H9 (cell line): ENCODE measurements at regions not wholly inside any gene's neighbourhood (a gene's known extent, or its start where the extent isn't known, plus 50 kb on each side); places are given as distances from the start of the nearest gene placed in this dataset.

Experiments used
- DNase-seq: peaks from one replicate; pipeline ENCODE4 v3.0.0-alpha.2; 2017
- H2AFZ ChIP-seq: one replicate; pipeline ENCODE4 v1.6.1; 2013; ENCODE audit warnings: mild to moderate bottlenecking, low read length, control low read depth, moderate library complexity
- H2AK5ac ChIP-seq: 2 replicates; pipeline ENCODE4 v1.6.1; 2013; ENCODE audit warnings: low read length, control low read depth, mixed read lengths; ENCODE audit not compliant: insufficient read length
- H2BK120ac ChIP-seq: one replicate; pipeline ENCODE4 v1.6.1; 2013; ENCODE audit warnings: low read depth, mild to moderate bottlenecking, low read length, control low read depth, inconsistent platforms; ENCODE audit not compliant: poor library complexity, severe bottlenecking
- H2BK12ac ChIP-seq: 2 replicates; pipeline ENCODE4 v1.6.1; 2013; ENCODE audit warnings: low read length, control low read depth, mixed read lengths, low read depth; ENCODE audit not compliant: insufficient read length
- H2BK15ac ChIP-seq: 2 replicates; pipeline ENCODE4 v1.6.1; 2013; ENCODE audit warnings: low read depth, low read length, control low read depth
- H2BK20ac ChIP-seq: one replicate; pipeline ENCODE4 v1.6.1; 2013; ENCODE audit warnings: low read depth, mild to moderate bottlenecking, low read length, control low read depth, inconsistent platforms; ENCODE audit not compliant: poor library complexity, severe bottlenecking
- H2BK5ac ChIP-seq: 2 replicates; pipeline ENCODE4 v1.6.1; 2013; ENCODE audit warnings: low read length, control low read depth, mixed read lengths; ENCODE audit not compliant: insufficient read length
- H3K14ac ChIP-seq: 2 replicates; pipeline ENCODE4 v1.6.1; 2013; ENCODE audit warnings: low read length, control low read depth; ENCODE audit not compliant: insufficient read depth
- H3K18ac ChIP-seq: 2 replicates; pipeline ENCODE4 v1.6.1; 2013; ENCODE audit warnings: low read depth, mild to moderate bottlenecking, mixed read lengths, low read length, control low read depth; ENCODE audit not compliant: insufficient read length
- H3K23ac ChIP-seq: 2 replicates; pipeline ENCODE4 v1.6.1; 2013; ENCODE audit warnings: low read length, control low read depth, mixed read lengths, low read depth; ENCODE audit not compliant: insufficient read length
- H3K23me2 ChIP-seq: 2 replicates; pipeline ENCODE4 v1.6.1; 2013; ENCODE audit warnings: low read depth, mild to moderate bottlenecking, mixed read lengths, low read length, control low read depth; ENCODE audit not compliant: insufficient read length, poor library complexity, severe bottlenecking
- H3K27ac ChIP-seq: 2 replicates; pipeline ENCODE4 v1.5.1; 2013; ENCODE audit warnings: low read length, control low read depth, mixed read lengths, low read depth; ENCODE audit not compliant: insufficient read length
- H3K27me3 ChIP-seq: 2 replicates; pipeline ENCODE4 v1.6.1; 2013; ENCODE audit warnings: low read length, control low read depth, inconsistent platforms; ENCODE audit not compliant: insufficient read depth
- H3K4ac ChIP-seq: 2 replicates; pipeline ENCODE4 v1.6.1; 2013; ENCODE audit warnings: low read depth, mild to moderate bottlenecking, control low read depth, inconsistent platforms, low read length, moderate library complexity
- H3K4me1 ChIP-seq: 2 replicates; pipeline ENCODE4 v1.6.1; 2013; ENCODE audit warnings: low read length, control low read depth, inconsistent platforms; ENCODE audit not compliant: insufficient read depth
- H3K4me2 ChIP-seq: 2 replicates; pipeline ENCODE4 v1.6.1; 2013; ENCODE audit warnings: low read length, control low read depth, mixed read lengths; ENCODE audit not compliant: insufficient read length, insufficient read depth
- H3K56ac ChIP-seq: 2 replicates; pipeline ENCODE4 v1.6.1; 2013; ENCODE audit warnings: low read depth, mild to moderate bottlenecking, mixed read lengths, low read length, control low read depth; ENCODE audit not compliant: insufficient read length
- H3K79me1 ChIP-seq: 2 replicates; pipeline ENCODE4 v1.6.1; 2013; ENCODE audit warnings: low read depth, mild to moderate bottlenecking, moderate library complexity, low read length, control low read depth, inconsistent platforms; ENCODE audit not compliant: insufficient read depth, poor library complexity, severe bottlenecking
- H3K79me2 ChIP-seq: 2 replicates; pipeline ENCODE4 v1.6.1; 2013; ENCODE audit warnings: low read length, control low read depth, inconsistent platforms; ENCODE audit not compliant: insufficient read depth
- H3K9ac ChIP-seq: 2 replicates; pipeline ENCODE4 v1.6.1; 2013; ENCODE audit warnings: low read length, control low read depth, mixed read lengths; ENCODE audit not compliant: insufficient read length; ENCODE audit errors: extremely low read depth
- H3K9me3 ChIP-seq: one replicate; pipeline ENCODE4 v1.6.1; 2013; ENCODE audit warnings: low read depth, low read length, inconsistent platforms; ENCODE audit not compliant: control insufficient read depth
- H3T11ph ChIP-seq: one replicate; pipeline ENCODE4 v1.6.1; 2013; ENCODE audit warnings: mild to moderate bottlenecking, low read length, control low read depth, inconsistent platforms
- H4K20me1 ChIP-seq: one replicate; pipeline ENCODE4 v1.6.1; 2013; ENCODE audit not compliant: control insufficient read depth, insufficient read length, insufficient read depth
- H4K5ac ChIP-seq: 2 replicates; pipeline ENCODE4 v1.6.1; 2013; ENCODE audit warnings: low read depth, mild to moderate bottlenecking, mixed read lengths, low read length, control low read depth; ENCODE audit not compliant: insufficient read length
- H4K8ac ChIP-seq: replicated peaks from 2 replicates; pipeline ENCODE4 v1.6.1; 2013; ENCODE audit warnings: low read length, control low read depth, mixed read lengths, low read depth; ENCODE audit not compliant: insufficient read length
- H4K91ac ChIP-seq: 2 replicates; pipeline ENCODE4 v1.6.1; 2013; ENCODE audit warnings: low read depth, mild to moderate bottlenecking, moderate library complexity, mixed read lengths, low read length, control low read depth; ENCODE audit not compliant: insufficient read length
- H3K27ac Mint-ChIP-seq, 3 experiments: 2 replicates in 2 of 3; 3 replicates in 1 of 3; pipeline ENCODE4 v1.8.0; 2020 to 2021; ENCODE audit warnings: mixed read lengths in 3 of 3, mild to moderate bottlenecking in 1 of 3, moderate library complexity in 1 of 3
- H3K27me3 Mint-ChIP-seq: 2 replicates; pipeline ENCODE4 v1.8.0; 2021; ENCODE audit warnings: low read depth, mild to moderate bottlenecking, moderate library complexity, mixed read lengths
- H3K36me3 Mint-ChIP-seq, 3 experiments: 2 replicates in 2 of 3; 3 replicates in 1 of 3; pipeline ENCODE4 v1.8.0; 2020 to 2021; ENCODE audit warnings: low read depth in 3 of 3, mixed read lengths in 3 of 3; ENCODE audit not compliant: insufficient read depth in 1 of 3
- H3K4me1 Mint-ChIP-seq, 2 experiments: 2 replicates each; pipeline ENCODE4 v1.8.0; 2020; ENCODE audit warnings: mixed read lengths in 2 of 2
- H3K4me3 Mint-ChIP-seq, 2 experiments: 2 replicates in 1 of 2; 3 replicates in 1 of 2; pipeline ENCODE4 v1.8.0; 2020 to 2021; ENCODE audit warnings: mild to moderate bottlenecking in 2 of 2, mixed read lengths in 2 of 2, moderate library complexity in 1 of 2
- H3K9me3 Mint-ChIP-seq, 2 experiments: 2 replicates in 1 of 2; 3 replicates in 1 of 2; pipeline ENCODE4 v1.8.0; 2020; ENCODE audit warnings: mild to moderate bottlenecking in 2 of 2, mixed read lengths in 2 of 2, moderate library complexity in 1 of 2
- WGBS: extraction: QIAGEN DNeasy Blood & Tissue Kit; methylation state at CpG from one replicate; pipeline ENCODE4 v1.1.7; 2013; ENCODE audit warnings: missing lambda C conversion rate, low lambda C conversion rate, mixed read lengths; ENCODE audit not compliant: insufficient read length; ENCODE audit errors: extremely low coverage; 5-methylcytosine and 5-hydroxymethylcytosine counted together
- TF ChIP-seq, protein P1 (sequence below): fragments of 200-600 bp; sonication (generic); conservative IDR thresholded peaks from 3 replicates; pipeline ENCODE4 v1.8.0; 2021; ENCODE audit warnings: antibody characterized with exemption, mild to moderate bottlenecking

DNA sequence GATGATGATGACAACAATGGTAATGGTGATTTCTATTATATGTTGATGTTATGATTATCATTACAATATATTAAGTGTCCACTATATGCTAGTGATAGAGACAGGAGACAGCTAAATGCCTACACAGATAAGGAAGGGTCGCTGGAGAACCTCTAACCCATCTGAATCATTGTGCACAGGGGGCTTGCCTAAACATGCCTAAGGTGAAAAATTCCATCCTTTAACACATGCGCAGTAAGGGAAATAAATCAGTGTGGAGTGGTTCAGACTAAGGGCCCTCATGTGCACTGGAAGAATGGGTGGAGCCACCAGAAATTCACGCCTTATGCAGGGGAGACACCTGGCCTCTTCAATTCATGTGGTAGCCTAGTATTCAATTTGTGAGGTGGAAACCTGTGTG, 120.4 kb downstream of the TPBG start:
- H3K4me1 ChIP-seq: no peaks in the 10 kb centered on the region
- H3K9me3 Mint-ChIP-seq: peaks cover 43 to 46% of the 10 kb centered on the region in 2 experiments
- TF ChIP-seq, protein P1, sequence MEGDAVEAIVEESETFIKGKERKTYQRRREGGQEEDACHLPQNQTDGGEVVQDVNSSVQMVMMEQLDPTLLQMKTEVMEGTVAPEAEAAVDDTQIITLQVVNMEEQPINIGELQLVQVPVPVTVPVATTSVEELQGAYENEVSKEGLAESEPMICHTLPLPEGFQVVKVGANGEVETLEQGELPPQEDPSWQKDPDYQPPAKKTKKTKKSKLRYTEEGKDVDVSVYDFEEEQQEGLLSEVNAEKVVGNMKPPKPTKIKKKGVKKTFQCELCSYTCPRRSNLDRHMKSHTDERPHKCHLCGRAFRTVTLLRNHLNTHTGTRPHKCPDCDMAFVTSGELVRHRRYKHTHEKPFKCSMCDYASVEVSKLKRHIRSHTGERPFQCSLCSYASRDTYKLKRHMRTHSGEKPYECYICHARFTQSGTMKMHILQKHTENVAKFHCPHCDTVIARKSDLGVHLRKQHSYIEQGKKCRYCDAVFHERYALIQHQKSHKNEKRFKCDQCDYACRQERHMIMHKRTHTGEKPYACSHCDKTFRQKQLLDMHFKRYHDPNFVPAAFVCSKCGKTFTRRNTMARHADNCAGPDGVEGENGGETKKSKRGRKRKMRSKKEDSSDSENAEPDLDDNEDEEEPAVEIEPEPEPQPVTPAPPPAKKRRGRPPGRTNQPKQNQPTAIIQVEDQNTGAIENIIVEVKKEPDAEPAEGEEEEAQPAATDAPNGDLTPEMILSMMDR: no peak

More for the DNA sequence above, 120.4 kb downstream of the TPBG start:
- Histone ChIP-seq H4K91ac (no peak overlapping the region), H2BK5ac (no peak overlapping the region), H2BK12ac (no peak overlapping the region), H3K79me1 (no peaks in the 10 kb centered on the region), H3K4ac (no peak overlapping the region), H3T11ph (no peak overlapping the region), H2BK15ac (no peak overlapping the region), H3K79me2 (no peaks in the 10 kb centered on the region), H3K14ac (no peak overlapping the region), H3K18ac (no peak overlapping the region), H3K9ac (no peak overlapping the region), H2BK120ac (no peak overlapping the region), H3K23me2 (no peaks in the 10 kb centered on the region), H4K20me1 (no peaks in the 10 kb centered on the region), H2AFZ (no peak overlapping the region), H3K56ac (no peak overlapping the region), H3K4me2 (no peak overlapping the region), H3K27me3 (no peaks in the 10 kb centered on the region), H3K9me3 (peaks cover 21% of the 10 kb centered on the region), H3K27ac (no peak overlapping the region), H4K8ac (no peak overlapping the region), H2AK5ac (no peak overlapping the region), H2BK20ac (no peak overlapping the region), H3K23ac (no peak overlapping the region), H4K5ac (no peak overlapping the region)
- H3K4me3 Mint-ChIP-seq: no peak overlapping the region
- DNase-seq: no peak
- peaks cover 1% of the 10 kb centered on the region; the same call in 1 of the 2 replicates for H3K27me3 Mint-ChIP-seq
- no peak overlapping the region for H3K27ac Mint-ChIP-seq
- peaks cover 15 to 48% (median 25%) of the 10 kb centered on the region in 3 experiments for H3K36me3 Mint-ChIP-seq
- no CpG with 5 or more reads among the region's 3 CpGs for WGBS
- H3K4me1 Mint-ChIP-seq: peaks cover 9 to 12% of the 10 kb centered on the region in 2 experiments
